Naive thymus-derived CD4-positive, alpha-beta T cell (primary cell): ENCODE measurements at regions not wholly inside any gene's neighbourhood (a gene's known extent, or its start where the extent isn't known, plus 50 kb on each side); places are given as distances from the start of the nearest gene placed in this dataset.

Source experiments
- ATAC-seq: fragments of 150-1000 bp; cut with Tn5 transposase; 2 replicates; pipeline ENCODE4 v1.10.0; 2021; ENCODE audit warnings: mild to moderate bottlenecking, moderate library complexity
- CTCF ChIA-PET: fragments of 350-600 bp; sonication (Branson Sonifier 250); formaldehyde crosslinking; loops from one replicate; lab custom pipeline; 2021; ENCODE audit warnings: antibody characterized with exemption; lab: Charles Lee
- POLR2A ChIA-PET: fragments of 350-600 bp; sonication (Branson Sonifier 250); formaldehyde crosslinking; loops from one replicate; lab custom pipeline; 2021; ENCODE audit warnings: antibody characterized with exemption, inconsistent platforms; lab: Charles Lee
- DNase-seq, 9 donors: peaks; one replicate each; pipeline versions ENCODE4 v3.0.0 to v3.0.0-alpha.2; 2020 to 2022; ENCODE audit warnings: mixed read lengths in 1 of 9
- H3K27ac ChIP-seq: one replicate; pipeline ENCODE4 v1.7.0; 2013; ENCODE audit warnings: mild to moderate bottlenecking, low read depth, low read length, moderate library complexity
- H3K27me3 ChIP-seq, 2 donors: one replicate each; pipeline ENCODE4 v1.7.0; 2013; ENCODE audit warnings: low read length in 2 of 2, mild to moderate bottlenecking in 2 of 2, moderate library complexity in 2 of 2; ENCODE audit not compliant: control insufficient read depth in 2 of 2, insufficient read depth in 2 of 2
- H3K36me3 ChIP-seq, 3 experiments: 1 replicate in 2 of 3; 2 replicates in 1 of 3; pipeline ENCODE4 v1.7.0; 2013; ENCODE audit warnings: low read length in 3 of 3, mild to moderate bottlenecking in 3 of 3, moderate library complexity in 1 of 3; ENCODE audit not compliant: insufficient read depth in 3 of 3, control insufficient read depth in 2 of 3
- H3K4me1 ChIP-seq, 2 donors: one replicate each; pipeline ENCODE4 v1.7.0; 2013; ENCODE audit warnings: low read length in 2 of 2, mild to moderate bottlenecking in 2 of 2, moderate library complexity in 1 of 2; ENCODE audit not compliant: control insufficient read depth in 2 of 2, insufficient read depth in 2 of 2
- H3K4me3 ChIP-seq: 2 replicates; pipeline ENCODE4 v1.7.0; 2013; ENCODE audit warnings: mild to moderate bottlenecking, low read length
- H3K9me3 ChIP-seq, 3 experiments: 1 replicate in 2 of 3; 2 replicates in 1 of 3; pipeline ENCODE4 v1.7.0; 2013; ENCODE audit warnings: low read length in 3 of 3; ENCODE audit not compliant: control insufficient read depth in 2 of 3
- H3K27ac Mint-ChIP-seq, 9 donors: one replicate each; pipeline ENCODE4 v1.8.0; 2020 to 2022; ENCODE audit warnings: mixed read lengths in 9 of 9, mild to moderate bottlenecking in 8 of 9, moderate library complexity in 5 of 9, inconsistent platforms in 2 of 9
- H3K27me3 Mint-ChIP-seq, 5 donors: one replicate each; pipeline ENCODE4 v1.8.0; 2021 to 2022; ENCODE audit warnings: mixed read lengths in 5 of 5, mild to moderate bottlenecking in 1 of 5
- H3K36me3 Mint-ChIP-seq, 5 donors: one replicate each; pipeline ENCODE4 v1.8.0; 2020 to 2022; ENCODE audit warnings: mixed read lengths in 5 of 5, mild to moderate bottlenecking in 3 of 5, inconsistent platforms in 1 of 5
- H3K4me1 Mint-ChIP-seq, 7 donors: one replicate each; pipeline ENCODE4 v1.8.0; 2020 to 2022; ENCODE audit warnings: mixed read lengths in 7 of 7, mild to moderate bottlenecking in 3 of 7, inconsistent platforms in 1 of 7
- H3K4me3 Mint-ChIP-seq, 10 donors: one replicate each; pipeline ENCODE4 v1.8.0; 2020 to 2022; ENCODE audit warnings: mild to moderate bottlenecking in 10 of 10, mixed read lengths in 10 of 10, moderate library complexity in 6 of 10, inconsistent platforms in 2 of 10
- H3K9me3 Mint-ChIP-seq, 11 donors: one replicate each; pipeline ENCODE4 v1.8.0; 2020 to 2022; ENCODE audit warnings: mixed read lengths in 11 of 11, mild to moderate bottlenecking in 4 of 11, inconsistent platforms in 1 of 11, moderate library complexity in 1 of 11
- intact Hi-C, 2 donors: fragments of 100-400 bp; cut with micrococcal nuclease; formaldehyde crosslinking; loops; one replicate each; pipeline ENCODE4 v1.15.1; 2023

DNA sequence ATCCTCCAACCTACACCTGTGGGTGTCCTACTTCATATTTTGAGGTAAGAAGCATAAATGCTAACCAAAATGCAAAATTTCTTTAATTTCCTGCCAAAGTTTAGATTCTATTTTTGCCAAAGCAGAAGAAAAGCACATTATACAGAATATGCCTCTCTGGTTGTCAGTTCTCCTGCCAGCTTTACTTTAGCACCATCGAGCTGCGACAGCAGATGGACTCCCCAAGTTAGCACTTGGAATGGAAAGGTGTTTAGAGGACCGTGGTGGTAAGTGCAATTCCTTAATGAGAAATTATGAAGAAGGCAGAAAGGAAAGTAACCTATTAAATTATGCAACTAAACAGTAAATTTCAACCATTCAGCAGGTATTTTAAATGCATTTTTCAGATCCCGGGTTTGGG lies 326.6 kb downstream of the RERGL start:
- no peaks in the 10 kb centered on the region for H3K27me3 Mint-ChIP-seq
- ChIA-PET POLR2A (no interaction called here), CTCF (no interaction called here)
- no peaks in the 10 kb centered on the region for H3K4me1 Mint-ChIP-seq
- ATAC-seq = no peak
- Histone ChIP-seq H3K4me1 (no peaks in the 10 kb centered on the region), H3K36me3 (no peaks in the 10 kb centered on the region), H3K27ac (no peak overlapping the region), H3K9me3 (no peaks in the 10 kb centered on the region), H3K27me3 (no peaks in the 10 kb centered on the region), H3K4me3 (no peak overlapping the region)
- DNase-seq = no peak
- H3K27ac Mint-ChIP-seq = no peak overlapping the region
- intact Hi-C loops = loop anchor here in 1 of 2 donors (5.0 kb wide), 1 partner anchor 89 kb away; no protein-coding TSS in a partner anchor
- H3K9me3 Mint-ChIP-seq = peaks cover 3 to 41% (median 18%) of the 10 kb centered on the region in 11 donors
- H3K4me3 Mint-ChIP-seq = no peak overlapping the region
- peaks cover 0 to 11% (median 0%) of the 10 kb centered on the region in 5 donors for H3K36me3 Mint-ChIP-seq

DNA sequence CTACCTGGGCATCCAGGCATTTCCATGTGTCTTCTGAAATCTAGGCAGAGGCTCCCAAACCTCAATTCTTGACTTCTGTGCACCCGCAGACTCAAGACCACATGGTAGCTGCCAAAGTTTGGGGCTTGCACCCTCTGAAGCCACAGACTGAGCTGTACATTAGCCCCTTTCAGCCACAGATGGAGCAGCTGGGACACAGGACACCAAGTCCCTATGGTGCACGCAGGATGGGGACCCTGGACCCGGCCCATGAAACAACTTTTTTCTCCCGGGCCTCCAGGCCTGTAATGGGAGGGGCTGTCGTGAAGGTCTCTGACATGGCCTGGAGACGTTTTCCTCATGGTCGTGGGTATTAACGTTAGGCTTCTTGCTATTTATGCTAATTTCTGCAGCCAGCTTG lies 330.0 kb downstream of the RERGL start:
- no peaks in the 10 kb centered on the region for H3K4me1 Mint-ChIP-seq
- Histone ChIP-seq H3K27me3 (no peaks in the 10 kb centered on the region), H3K4me3 (no peak overlapping the region), H3K36me3 (no peaks in the 10 kb centered on the region), H3K9me3 (peaks cover 0 to 4% (median 0%) of the 10 kb centered on the region in 3 experiments), H3K27ac (no peak overlapping the region), H3K4me1 (no peaks in the 10 kb centered on the region)
- H3K9me3 Mint-ChIP-seq = peaks cover 8 to 66% (median 26%) of the 10 kb centered on the region in 11 donors
- no peaks in the 10 kb centered on the region for H3K27me3 Mint-ChIP-seq
- intact Hi-C loops = loop anchor here in 1 of 2 donors (5.0 kb wide), 1 partner anchor 92 kb away; no protein-coding TSS in a partner anchor
- no peak overlapping the region for H3K4me3 Mint-ChIP-seq
- DNase-seq (no peak), ATAC-seq (no peak)
- peaks cover 0 to 11% (median 0%) of the 10 kb centered on the region in 5 donors for H3K36me3 Mint-ChIP-seq
- no peak overlapping the region for H3K27ac Mint-ChIP-seq
- POLR2A ChIA-PET = no interaction called here
- CTCF ChIA-PET = no interaction called here
